HG03460 (cell line): ENCODE measurements at regions not wholly inside any gene's neighbourhood (a gene's known extent, or its start where the extent isn't known, plus 50 kb on each side); places are given as distances from the start of the nearest gene placed in this dataset.
"Not testable (repeated sequence)": the region's sequence is repeated elsewhere in the genome, so short reads cannot be mapped to it uniquely, and the experiment has no call there.

Experiments used
- ATAC-seq: cut with Tn5 transposase; IDR thresholded peaks from one replicate; pipeline ENCODE4 v1.9.1; 2021; ENCODE audit not compliant: unreplicated experiment

DNA sequence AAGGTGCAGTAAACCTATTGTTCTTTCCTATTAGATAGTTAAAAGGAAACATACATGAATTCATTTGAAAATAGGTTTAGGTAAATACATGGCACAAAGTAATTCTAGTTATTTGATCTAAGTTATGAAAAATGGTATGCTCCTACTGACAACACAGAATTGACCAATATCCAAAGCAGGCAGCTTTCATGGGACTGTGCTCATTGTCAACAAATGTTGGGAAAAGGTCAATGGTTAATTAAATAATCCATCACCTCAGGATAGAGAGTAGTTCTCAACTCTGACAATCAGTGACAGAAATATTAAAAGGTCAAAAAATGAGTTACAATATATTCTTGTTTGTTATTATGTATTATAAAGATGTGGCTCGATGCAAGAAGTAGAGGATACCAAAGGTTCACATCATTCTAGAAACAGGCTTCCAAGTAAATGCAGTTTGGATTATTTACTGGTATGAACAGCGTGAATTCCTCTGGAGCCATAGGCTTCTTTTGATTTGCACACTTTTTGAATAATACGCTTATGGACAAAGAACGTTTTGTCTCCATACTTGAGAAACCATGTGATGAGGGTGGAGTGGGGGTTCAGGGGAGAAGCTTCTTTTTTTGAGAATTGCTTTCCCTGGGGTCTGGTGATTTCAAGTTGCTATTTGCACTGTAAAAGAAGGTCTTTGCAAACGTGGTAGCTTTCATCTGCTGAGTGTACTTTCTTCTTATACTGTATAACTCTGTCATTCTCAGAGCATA, 422.0 kb upstream of the ZEB2 start:
- no peak for ATAC-seq

DNA sequence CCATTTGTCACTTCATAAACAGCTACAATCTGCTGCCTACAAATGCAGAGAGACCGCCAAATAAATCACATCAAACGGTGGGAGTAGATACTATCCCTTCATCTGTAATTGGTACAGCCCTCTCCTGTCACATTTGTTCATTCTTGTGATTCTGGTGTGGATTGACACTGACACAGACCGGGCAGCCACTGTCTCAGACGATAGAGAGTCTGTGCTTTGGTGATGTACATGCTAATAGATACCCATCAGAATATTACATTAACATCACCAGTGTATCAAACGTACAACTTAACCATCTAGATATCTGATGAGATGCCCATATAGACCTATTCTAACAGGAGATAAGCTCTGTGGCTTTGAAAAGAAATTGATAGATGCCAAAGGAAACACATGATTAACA, 419.7 kb upstream of the ZEB2 start:
- ATAC-seq, result no peak

DNA sequence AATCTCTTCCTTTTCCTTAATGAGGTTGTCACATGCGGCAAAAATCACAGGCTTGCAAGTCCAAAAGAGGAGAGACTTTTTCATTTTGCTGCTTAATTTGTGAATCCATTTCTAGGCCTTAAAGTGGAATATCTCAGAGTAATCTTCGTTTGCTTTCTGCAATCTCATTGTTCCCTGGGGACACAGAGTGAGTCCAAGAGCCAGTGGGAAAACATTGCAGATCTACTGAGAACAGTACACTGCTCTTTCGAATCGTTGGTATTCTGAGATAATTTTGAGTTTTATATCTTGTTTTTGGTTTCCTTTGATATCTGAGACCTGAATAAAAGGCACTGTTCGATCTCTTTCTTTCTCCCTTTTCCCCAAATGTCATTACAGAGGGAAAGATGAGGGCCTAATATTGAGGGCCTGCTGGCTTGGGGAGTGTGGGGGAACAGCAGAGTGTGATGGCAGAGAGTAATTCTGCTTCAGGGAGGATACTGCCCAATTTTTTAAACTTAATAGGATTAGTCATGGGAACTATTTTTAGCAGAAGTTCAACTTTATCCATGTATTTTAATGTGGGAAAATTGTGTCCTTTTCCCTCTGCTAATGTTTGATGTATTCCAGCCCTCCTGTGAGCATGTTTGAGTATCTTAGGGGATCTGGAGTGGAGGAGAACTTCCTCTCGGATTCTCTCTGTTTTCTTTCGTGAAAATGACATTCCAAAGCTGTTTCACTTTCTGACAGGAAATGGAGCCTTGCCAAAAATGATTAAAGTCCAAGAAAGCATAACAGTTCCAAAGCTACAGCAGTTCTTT, 418.2 kb upstream of the ZEB2 start:
- no peak for ATAC-seq

DNA sequence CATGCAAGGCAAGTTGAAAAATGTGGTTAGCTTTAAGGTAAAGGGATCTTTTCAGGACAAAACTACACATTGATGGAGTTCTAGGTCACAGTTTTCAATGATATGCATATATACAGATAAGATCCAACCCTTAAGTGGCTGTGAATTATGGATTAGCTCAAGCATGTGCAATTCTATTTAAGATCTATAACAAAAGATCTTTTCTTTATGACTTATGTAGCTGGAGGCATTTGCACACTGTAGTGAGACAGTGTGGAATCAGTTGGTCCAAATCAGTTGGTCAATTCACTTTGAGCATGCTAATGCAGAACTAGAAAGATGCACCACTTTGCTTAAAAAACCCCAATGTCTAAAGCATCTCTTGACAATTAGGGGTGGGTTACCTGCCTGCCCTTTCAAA, 417.1 kb upstream of the ZEB2 start:
- ATAC-seq, result no peak

DNA sequence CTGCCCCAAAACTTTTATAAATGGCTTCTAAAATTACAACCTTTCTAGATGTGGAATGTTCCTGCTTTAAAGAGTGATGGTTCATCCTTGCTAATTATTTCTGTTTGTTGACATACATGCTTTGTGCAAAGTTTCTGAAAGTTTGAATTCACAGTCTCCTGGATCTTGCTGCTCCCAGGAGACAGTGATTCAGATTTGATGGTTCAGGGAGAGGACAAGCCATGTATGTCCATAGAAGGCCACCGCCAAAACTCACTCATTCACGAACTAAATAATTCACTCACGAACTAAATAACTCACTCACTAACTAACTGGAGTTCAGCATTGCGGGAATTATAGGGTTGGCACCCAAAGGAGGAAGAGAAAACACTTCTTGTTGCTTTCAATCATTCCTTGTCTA, 416.5 kb upstream of the ZEB2 start:
- no peak for ATAC-seq

DNA sequence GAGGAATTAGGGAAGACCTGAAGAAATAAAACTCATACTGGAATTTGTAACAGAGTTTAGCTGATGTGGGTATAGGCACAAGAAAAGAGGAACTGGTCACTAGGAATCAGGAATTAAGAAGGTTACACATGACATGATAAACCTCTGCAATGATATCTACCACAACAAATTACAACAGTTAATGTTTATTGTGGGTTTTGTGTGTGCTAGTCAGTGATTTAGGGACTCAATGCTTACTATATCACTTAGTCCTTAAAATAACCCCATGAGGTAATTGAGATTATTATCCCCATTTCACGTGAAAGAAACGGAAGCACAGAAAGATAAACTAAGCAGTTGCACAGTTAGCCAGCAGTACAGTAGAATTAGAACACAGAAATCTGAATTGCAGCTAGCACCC, 415.8 kb upstream of the ZEB2 start:
- no peak for ATAC-seq

DNA sequence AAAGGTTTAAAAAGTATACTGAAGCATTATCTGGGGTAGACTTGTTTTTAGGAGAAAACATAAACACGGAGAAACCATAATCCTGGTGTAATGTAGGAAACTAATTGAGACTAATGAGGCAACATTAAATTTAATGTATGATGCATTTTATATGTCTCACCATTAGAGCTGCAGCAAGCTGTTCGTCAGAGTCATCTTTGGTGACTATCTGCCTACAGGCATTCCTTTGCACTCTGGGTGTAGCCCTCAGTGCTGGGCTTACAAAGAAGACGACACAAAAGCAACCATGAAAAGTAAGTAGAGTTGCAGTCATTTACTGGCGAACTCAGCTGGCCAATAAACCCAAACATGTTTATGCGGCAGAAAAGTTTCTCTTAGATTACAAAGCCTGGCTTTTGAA, 415.3 kb upstream of the ZEB2 start:
- ATAC-seq, result no peak

DNA sequence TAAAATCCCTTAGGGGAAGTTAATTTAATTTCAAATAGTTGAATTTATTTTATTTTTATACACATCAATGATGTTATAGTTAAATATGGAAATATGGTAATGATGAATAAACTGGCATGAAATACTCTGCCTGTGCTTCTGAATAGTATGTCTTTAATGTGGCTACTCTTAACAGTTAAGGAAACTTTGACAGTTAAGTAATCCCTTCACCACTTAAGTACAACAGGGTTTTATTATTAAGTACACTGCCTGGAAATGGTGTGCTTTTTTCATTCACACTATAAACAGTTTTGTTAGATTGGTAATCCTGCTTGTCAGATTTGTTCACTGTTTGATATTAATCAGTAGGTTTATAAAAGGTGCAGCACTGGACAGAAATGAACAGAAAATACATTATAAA, 412.0 kb upstream of the ZEB2 start:
- ATAC-seq, result no peak

DNA sequence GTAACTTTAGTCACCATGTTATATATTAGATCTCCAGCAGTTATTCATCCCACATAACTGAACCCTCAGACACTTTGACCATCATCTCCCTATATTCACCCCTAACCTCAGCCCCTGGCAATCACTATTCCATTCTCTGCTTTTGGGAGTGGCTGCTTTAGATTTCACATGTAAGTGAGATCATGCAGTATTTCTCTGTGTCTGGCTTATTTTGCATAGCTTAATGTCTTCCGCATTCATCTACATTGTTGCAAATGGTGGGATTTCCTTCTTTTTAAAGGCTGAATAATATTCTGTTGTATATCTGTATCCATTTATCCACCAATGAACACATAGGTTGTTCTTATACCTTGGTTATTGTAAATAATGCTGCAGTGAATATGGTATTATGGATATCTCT, 411.6 kb upstream of the ZEB2 start:
- no peak for ATAC-seq

DNA sequence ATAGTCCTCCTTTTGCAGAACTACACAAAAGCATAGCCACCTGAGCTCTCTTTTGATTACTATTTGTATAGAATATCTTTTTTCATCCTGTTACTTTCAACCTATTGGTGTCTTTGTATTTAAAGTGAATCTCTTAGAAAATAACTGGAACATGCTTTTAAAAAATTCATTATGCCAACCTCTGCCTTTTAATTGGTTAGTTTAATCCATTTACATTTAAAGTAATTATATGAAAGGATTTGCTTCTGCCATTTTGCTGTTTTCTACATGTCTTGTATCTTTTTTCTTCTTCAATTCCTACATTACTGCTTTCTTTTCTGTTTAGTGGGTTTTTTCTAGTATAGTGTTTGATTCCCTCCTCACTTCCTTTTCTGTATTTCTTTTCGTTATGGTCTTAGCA, 407.5 kb upstream of the ZEB2 start:
- ATAC-seq, result no peak

DNA sequence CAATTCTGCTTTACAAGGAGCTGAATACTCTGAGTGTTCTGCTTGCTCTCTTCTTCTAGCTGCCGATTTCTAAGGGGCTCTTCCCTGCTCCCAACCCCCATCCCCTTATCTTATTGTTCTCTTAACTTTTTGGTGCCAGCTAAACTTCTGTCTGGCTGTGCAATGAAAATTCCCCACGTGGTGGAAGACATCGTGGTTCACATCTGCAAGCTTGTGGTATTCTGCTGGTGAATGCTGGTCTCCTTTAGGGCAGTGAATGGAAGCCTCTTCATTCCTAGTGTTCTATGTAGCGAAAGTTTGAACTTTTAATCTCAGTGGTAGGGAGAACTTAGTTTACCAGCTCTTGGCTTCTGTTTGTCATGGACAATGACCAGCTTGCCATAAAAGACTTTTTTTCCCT, 406.0 kb upstream of the ZEB2 start:
- no peak for ATAC-seq

DNA sequence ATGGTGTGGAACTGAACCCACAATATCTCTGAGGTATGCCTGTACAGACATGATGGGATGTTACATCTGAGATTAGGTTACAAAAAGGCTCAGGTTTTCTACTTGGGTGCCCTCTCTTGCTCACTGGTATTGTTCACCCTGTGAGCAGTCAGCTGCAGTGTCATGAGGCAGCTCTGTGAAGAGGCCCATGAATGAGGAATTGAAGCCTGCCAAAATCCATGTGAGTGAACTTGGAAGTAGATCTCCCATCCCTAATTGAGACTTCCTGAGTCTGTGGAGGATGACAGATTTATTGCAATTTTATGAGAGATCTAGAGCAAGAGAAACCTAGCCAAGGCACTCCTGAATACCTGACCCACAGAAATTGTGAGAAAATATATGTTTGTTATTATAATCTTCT, 404.9 kb upstream of the ZEB2 start:
- no peak for ATAC-seq

DNA sequence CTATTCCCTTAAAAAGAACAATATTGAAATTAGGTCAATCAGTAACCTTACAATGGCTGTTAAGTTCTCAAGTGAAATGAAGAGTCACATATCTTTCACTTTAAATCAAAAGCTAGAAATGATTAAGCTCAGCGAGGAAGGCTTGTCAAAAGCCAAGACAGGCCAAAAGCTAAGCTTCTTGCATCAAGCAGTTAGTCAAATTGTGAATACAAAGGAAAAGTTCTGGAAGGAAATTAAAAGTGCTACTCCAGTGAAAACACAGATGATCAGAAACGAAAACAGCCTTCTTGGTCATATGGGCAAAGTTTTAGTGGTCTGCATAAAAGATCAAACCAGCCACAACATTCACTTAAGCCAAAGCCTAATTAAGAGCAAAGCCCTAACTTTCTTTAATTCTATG, 402.6 kb upstream of the ZEB2 start:
- ATAC-seq, result no peak

DNA sequence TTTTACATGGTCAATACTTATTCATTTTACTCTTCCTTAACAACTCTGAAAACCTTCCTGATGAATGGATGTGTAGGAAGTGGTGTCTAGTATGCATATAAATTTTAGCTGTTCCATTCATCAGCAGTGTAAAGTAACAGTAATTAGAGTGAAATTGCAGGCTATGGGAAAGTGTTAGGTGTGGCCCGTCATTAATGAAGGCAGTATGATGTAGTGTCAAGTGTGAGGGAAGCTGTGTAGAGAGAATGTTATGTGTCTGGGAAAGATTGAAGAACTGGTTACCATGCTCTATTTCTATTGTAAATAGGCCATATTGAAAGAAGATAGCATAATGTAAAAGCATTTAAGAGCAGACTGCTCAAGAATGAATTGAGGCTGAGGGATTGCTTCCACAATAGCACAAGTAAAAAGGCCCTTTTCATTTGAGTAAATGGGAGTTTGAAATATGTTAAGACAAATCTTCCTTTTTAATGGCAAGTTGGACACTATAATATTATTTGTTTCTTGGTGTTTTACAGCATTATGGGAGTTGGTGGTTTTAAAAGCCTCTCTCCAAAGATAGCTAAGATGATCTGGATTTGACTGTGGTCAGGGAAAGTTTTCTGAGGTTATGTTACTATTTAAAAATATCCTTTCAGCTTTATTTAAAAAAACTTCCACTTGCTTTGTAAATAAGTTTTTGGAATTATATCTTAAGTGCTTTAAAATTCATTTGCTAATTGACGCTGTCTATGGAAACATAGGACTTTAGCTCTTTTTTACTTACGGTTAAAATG, 401.0 kb upstream of the ZEB2 start:
- ATAC-seq, result no peak

DNA sequence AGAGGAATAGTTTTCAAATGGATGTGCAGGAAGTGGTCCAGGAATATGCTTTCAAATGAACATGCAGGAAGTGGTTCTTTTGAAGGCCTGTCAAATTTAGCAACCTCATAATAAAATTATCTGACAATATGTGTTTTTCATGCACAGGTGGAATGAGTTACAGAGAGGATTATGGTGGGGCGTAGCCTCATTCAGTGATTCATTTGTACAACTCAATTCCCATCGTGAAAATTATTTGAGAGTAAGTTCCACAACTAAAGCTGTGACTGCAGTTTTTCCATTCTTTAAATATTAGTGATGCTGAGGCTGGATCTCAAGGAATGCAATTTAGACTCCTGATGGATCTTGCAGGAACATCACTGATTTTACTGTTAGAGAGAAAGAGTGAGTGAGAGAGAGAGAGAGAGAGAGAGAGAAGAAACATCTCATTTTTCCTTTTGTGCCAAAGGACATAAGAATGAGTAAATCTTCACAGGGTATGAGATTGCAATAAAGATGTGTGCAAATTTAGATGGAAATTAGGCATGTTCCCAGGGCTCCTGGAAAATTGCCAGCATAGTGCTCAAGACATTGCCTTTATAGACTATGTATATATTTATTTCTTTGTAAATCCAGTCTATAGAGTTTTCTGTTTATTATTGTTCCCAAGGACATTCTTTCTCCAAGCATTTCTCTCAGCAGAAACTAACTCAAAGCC, 394.9 kb upstream of the ZEB2 start:
- no peak for ATAC-seq

DNA sequence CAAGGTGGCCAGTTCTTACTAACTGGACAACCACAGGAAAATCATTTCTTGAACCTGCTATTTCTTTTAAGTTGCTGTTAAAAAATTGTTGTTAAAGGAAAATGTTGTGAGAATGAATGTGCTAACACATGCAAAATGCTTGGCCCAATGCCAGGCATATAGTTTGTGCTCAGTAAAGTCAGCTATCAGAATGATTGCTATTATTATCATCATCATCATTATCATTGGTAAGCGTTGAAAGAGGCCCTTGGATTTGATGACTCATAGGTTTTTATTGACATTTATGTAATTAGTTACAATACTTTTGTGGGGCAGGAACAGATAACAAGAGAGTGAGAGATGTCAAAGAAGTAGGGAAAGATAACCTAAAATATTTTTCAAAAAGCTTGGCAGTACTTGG, 394.2 kb upstream of the ZEB2 start:
- ATAC-seq, result no peak

DNA sequence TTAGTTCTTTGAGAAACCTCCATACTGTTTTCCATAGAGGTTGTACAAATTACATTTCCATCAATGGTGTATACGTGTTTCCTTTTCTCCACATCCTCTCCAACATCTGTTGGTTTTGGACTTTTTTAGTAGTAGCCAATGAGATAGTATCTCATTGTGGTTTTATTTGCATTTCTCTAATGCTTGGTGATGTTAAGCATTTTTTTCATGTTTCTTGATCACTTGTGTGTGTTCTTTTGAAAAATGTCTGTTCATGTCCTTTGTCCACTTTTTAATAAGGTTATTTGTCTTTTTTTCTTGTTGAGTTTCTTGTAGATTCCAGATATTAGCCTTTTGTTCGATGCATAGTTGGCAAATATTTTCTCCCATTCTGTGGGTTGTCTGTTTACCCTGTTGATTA, 392.3 kb upstream of the ZEB2 start:
- ATAC-seq, result no peak

DNA sequence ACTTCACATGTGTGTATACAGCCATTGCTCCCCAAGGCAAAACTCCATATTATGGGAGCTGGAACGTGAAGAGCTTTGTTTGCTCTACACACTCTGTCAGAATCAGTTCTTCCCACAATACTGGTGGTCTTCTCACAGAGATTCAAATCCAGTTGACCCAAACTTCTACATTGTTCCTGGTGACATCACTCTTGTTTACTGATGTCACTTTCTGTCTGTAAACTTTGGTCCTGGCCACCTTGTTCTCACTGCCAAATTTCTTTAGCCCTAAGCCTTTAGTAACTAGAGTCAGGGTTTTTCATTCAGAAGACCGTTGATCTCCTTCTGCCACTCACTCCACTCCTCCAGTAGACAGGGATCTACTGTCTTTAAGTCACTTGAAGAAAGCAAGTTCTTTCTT, 386.0 kb upstream of the ZEB2 start:
- no peak for ATAC-seq

DNA sequence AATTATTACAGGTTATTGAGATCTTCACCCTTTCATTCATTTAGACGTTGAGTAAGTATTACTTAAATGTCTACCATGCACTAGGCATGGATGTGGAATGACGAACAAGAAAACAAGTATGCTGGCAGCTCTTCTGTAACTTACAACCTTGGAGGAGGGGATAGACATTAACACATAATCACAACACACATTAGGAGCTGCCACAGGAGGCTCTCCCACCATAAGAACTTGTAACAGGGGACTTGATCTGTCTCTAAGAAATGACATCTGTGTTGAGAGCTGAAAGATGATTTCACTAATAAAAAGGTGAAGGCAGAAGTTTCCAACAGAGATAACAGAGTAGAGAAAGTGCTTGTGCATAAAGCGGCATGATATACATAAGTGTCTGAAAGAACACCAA, 384.7 kb upstream of the ZEB2 start:
- ATAC-seq, result no peak

DNA sequence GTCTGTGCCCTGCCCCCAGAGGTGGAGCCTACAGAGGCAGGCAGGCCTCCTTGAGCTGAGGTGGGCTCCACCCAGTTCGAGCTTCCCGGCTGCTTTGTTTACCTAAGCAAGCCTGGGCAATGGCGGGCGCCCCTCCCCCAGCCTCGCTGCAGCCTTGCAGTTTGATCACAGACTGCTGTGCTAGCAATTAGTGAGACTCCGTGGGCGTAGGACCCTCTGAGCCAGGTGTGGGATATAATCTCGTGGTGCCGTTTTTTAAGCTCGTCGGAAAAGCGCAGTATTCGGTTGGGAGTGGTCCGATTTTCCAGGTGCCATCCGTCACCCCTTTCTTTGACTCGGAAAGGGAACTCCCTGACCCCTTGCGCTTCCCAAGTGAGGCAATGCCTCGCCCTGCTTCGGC, 383.1 kb upstream of the ZEB2 start:
- ATAC-seq, result not testable (repeated sequence)

DNA sequence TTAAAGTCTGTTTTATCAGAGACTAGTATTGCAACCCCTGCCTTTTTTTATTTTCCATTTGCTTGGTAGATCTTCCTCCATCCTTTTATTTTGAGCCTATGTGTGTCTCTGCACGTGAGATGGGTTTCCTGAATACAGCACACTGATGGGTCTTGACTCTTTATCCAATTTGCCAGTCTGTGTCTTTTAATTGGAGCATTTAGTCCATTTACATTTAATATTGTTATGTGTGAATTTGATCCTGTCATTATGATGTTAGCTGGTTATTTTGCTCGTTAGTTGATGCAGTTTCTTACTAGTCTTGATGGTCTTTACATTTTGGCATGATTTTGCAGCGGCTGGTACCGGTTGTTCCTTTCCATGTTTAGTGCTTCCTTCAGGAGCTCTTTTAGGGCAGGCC, 381.5 kb upstream of the ZEB2 start:
- ATAC-seq, result not testable (repeated sequence)
